Breast epithelium (tissue), 3 donors: ENCODE measurements at regions not wholly inside any gene's neighbourhood (a gene's known extent, or its start where the extent isn't known, plus 50 kb on each side); places are given as distances from the start of the nearest gene placed in this dataset.

Experiments
- CTCF ChIP-seq, 3 donors: fragments of 450-650 bp; IDR thresholded peaks; one replicate each; pipeline ENCODE4 v1.5.1; 2016 to 2017; ENCODE audit warnings: antibody characterized with exemption in 3 of 3, mild to moderate bottlenecking in 3 of 3, moderate library complexity in 3 of 3
- POLR2A ChIP-seq: fragments of 450-650 bp; IDR thresholded peaks from one replicate; pipeline ENCODE4 v1.6.1; 2016; ENCODE audit warnings: antibody characterized with exemption, mild to moderate bottlenecking, moderate library complexity

GRCh38 chr14:95786566-95786965, 72.6 kb upstream of the TCL1A start:
- TF ChIP-seq POLR2A (no peak), CTCF (IDR thresholded peaks at IDR 0.05) (no peak)
